Fibroblast of lung (primary cell): ENCODE measurements at regions not wholly inside any gene's neighbourhood (a gene's known extent, or its start where the extent isn't known, plus 50 kb on each side); places are given as distances from the start of the nearest gene placed in this dataset.
A peak's percentile ranks its signal among the peaks of the same experiment; 100 is the strongest.

Source experiments
- DNase-seq, 2 donors: peaks; one replicate each; pipeline versions ENCODE4 v3.0.0 to v3.0.0-alpha.2; 2010; ENCODE audit warnings: low read depth in 2 of 2
- H2AFZ ChIP-seq: 2 replicates; pipeline ENCODE4 v1.5.1; 2012; ENCODE audit warnings: low read length, control low read depth, inconsistent platforms
- H3K27ac ChIP-seq: 2 replicates; pipeline ENCODE4 v1.5.1; 2011; ENCODE audit warnings: low read length, control low read depth; ENCODE audit not compliant: insufficient read depth
- H3K27me3 ChIP-seq: 2 replicates; pipeline ENCODE4 v1.5.1; 2011; ENCODE audit warnings: mild to moderate bottlenecking, low read length; ENCODE audit not compliant: control insufficient read depth, insufficient read depth
- H3K36me3 ChIP-seq: 2 replicates; pipeline ENCODE4 v1.5.1; 2011; ENCODE audit warnings: low read length; ENCODE audit not compliant: control insufficient read depth, insufficient read depth
- H3K4me1 ChIP-seq: 2 replicates; pipeline ENCODE4 v1.5.1; 2011; ENCODE audit warnings: low read length; ENCODE audit not compliant: control insufficient read depth, insufficient read depth; ENCODE audit errors: extremely low read depth
- H3K4me2 ChIP-seq: 2 replicates; pipeline ENCODE4 v1.5.1; 2011; ENCODE audit warnings: low read length, control low read depth; ENCODE audit not compliant: insufficient read depth; ENCODE audit errors: extremely low read depth
- H3K4me3 ChIP-seq, 4 experiments: fragments of 200-600 bp in 1 of 4; sonication (generic) in 1 of 4; replicated peaks in 1 of 4; 2 replicates each; pipeline ENCODE4 v1.5.1; 2011 to 2016; ENCODE audit warnings: low read length in 4 of 4, low read depth in 3 of 4, mild to moderate bottlenecking in 3 of 4, control low read depth in 2 of 4, inconsistent platforms in 1 of 4, mixed read lengths in 1 of 4; ENCODE audit not compliant: insufficient read depth in 1 of 4; ENCODE audit errors: control extremely low read depth in 1 of 4
- H3K79me2 ChIP-seq: 2 replicates; pipeline ENCODE4 v1.5.1; 2012; ENCODE audit warnings: mild to moderate bottlenecking, low read length, inconsistent platforms; ENCODE audit not compliant: control insufficient read depth, insufficient read depth
- H3K9ac ChIP-seq: 2 replicates; pipeline ENCODE4 v1.5.1; 2011; ENCODE audit warnings: mild to moderate bottlenecking, low read length, control low read depth; ENCODE audit not compliant: insufficient read depth
- H3K9me3 ChIP-seq: 2 replicates; pipeline ENCODE4 v1.5.1; 2012; ENCODE audit warnings: low read depth, low read length; ENCODE audit not compliant: control insufficient read depth, insufficient read depth
- H4K20me1 ChIP-seq: 2 replicates; pipeline ENCODE4 v1.5.1; 2011; ENCODE audit warnings: low read length; ENCODE audit not compliant: control insufficient read depth, insufficient read depth; ENCODE audit errors: extremely low read depth
- CTCF ChIP-seq, 2 donors: IDR thresholded peaks in 1 of 2; conservative IDR thresholded peaks in 1 of 2; 1 replicate in 1 of 2; 2 replicates in 1 of 2; pipeline ENCODE4 v1.5.1; 2011 to 2012; ENCODE audit warnings: low read length in 2 of 2, control low read depth in 1 of 2, inconsistent platforms in 1 of 2, low read depth in 1 of 2, mild to moderate bottlenecking in 1 of 2
- EZH2 ChIP-seq: IDR thresholded peaks from 2 replicates; pipeline ENCODE4 v1.5.1; 2012; ENCODE audit warnings: low read length, control low read depth, mild to moderate bottlenecking; ENCODE audit errors: missing control alignments

DNA sequence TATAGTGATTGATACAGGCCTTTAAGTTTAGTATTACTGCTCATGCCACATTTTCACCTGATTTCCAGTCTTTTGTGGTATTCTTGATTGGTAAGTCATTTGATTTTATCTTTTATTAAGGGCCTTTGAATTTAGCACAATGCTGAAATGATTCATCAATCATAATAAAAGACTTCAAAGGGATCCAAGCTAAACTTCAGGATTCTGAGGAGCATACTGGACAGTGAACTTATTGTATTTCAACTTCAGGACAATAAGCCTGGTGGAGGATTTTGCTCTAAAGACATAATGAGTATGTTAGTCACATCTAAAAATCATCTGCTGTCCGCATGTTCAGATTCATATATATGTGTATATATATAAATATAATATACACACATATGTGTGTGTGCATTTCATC, 233.3 kb downstream of the SETD4 start:
- Histone ChIP-seq H4K20me1 (no peaks in the 10 kb centered on the region), H3K9ac (no peak overlapping the region)

GRCh38 chr21:35825370-35826353, 234.7 kb downstream of the SETD4 start:
- H3K9ac ChIP-seq = no peak overlapping the region
- H3K4me2 ChIP-seq = no peak overlapping the region
- no peaks in the 10 kb centered on the region for H3K36me3 ChIP-seq
- H3K9me3 ChIP-seq = no peaks in the 10 kb centered on the region
- TF ChIP-seq CTCF (conservative IDR thresholded peaks at IDR 0.05 in 1 of 2, IDR thresholded peaks at IDR 0.05 in 1 of 2; ENCODE audit: low read depth in 1 of 2, low read length in 2 of 2) = no peak
- TF ChIP-seq EZH2 = no peak
- no peak overlapping the region for H3K4me3 ChIP-seq
- H3K4me1 ChIP-seq = no peaks in the 10 kb centered on the region
- no peaks in the 10 kb centered on the region for H3K27me3 ChIP-seq
- H3K27ac ChIP-seq = no peak overlapping the region
- no peaks in the 10 kb centered on the region for H4K20me1 ChIP-seq
- no peak for DNase-seq
- H2AFZ ChIP-seq = no peak overlapping the region
- no peaks in the 10 kb centered on the region for H3K79me2 ChIP-seq

More for the DNA sequence above, 233.3 kb downstream of the SETD4 start:
- Histone ChIP-seq H3K4me3 (no peak overlapping the region), H2AFZ (no peak overlapping the region), H3K4me2 (no peak overlapping the region), H3K9me3 (no peaks in the 10 kb centered on the region), H3K36me3 (no peaks in the 10 kb centered on the region), H3K27me3 (no peaks in the 10 kb centered on the region), H3K27ac (no peak overlapping the region), H3K79me2 (no peaks in the 10 kb centered on the region), H3K4me1 (no peaks in the 10 kb centered on the region)
- DNase-seq = peak in 1 of 2 donors; percentile 23
- no peak for TF ChIP-seq CTCF (conservative IDR thresholded peaks at IDR 0.05 in 1 of 2, IDR thresholded peaks at IDR 0.05 in 1 of 2; ENCODE audit: low read depth in 1 of 2, low read length in 2 of 2)
- TF ChIP-seq EZH2 = no peak

DNA sequence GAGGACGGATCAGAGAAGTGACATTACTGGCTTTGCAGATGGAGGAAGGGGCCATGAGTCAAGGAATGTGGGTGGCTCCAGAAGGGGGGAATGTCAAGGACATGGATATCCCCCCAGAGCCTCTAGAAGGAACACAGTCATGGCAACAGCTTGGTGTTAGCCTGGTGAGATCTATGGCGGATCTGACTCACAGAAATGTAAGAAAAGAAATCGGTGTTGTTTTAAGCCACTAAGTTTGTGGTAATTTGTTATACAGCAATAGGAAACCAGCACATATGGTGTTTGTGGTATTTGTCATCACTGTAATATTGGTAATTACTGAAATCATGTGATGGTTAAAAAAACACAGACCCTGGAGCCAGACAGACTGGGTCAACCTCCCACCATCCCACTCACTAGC, 236.2 kb downstream of the SETD4 start:
- H2AFZ ChIP-seq = no peak overlapping the region
- H3K36me3 ChIP-seq = no peaks in the 10 kb centered on the region
- no peaks in the 10 kb centered on the region for H3K27me3 ChIP-seq
- no peak overlapping the region for H3K9ac ChIP-seq
- H3K4me3 ChIP-seq = no peak overlapping the region
- no peaks in the 10 kb centered on the region for H3K79me2 ChIP-seq
- no peaks in the 10 kb centered on the region for H3K9me3 ChIP-seq
- peak in 1 of 2 donors; percentile 44 for DNase-seq
- H4K20me1 ChIP-seq = no peaks in the 10 kb centered on the region
- no peak overlapping the region for H3K27ac ChIP-seq
- TF ChIP-seq EZH2 (no peak), CTCF (conservative IDR thresholded peaks at IDR 0.05 in 1 of 2, IDR thresholded peaks at IDR 0.05 in 1 of 2; ENCODE audit: low read depth in 1 of 2, low read length in 2 of 2) (no peak)
- H3K4me2 ChIP-seq = no peak overlapping the region
- H3K4me1 ChIP-seq = no peaks in the 10 kb centered on the region
